Esophagus squamous epithelium (tissue), 4 donors: ENCODE measurements at regions not wholly inside any gene's neighbourhood (a gene's known extent, or its start where the extent isn't known, plus 50 kb on each side); places are given as distances from the start of the nearest gene placed in this dataset.

Experiments used
- POLR2A ChIP-seq, 4 donors: fragments of 450-650 bp; IDR thresholded peaks; one replicate each; pipeline ENCODE4 v1.6.1; 2017; ENCODE audit warnings: antibody characterized with exemption in 4 of 4, mild to moderate bottlenecking in 4 of 4, moderate library complexity in 3 of 4
- TF ChIP-seq, protein P1 (sequence below), 6 experiments: fragments of 450-650 bp in 4 of 6; fragments of 200-600 bp in 2 of 6; sonication (generic) in 2 of 6; IDR thresholded peaks; one replicate each; pipeline ENCODE4 v1.5.1; 2016 to 2019; ENCODE audit warnings: antibody characterized with exemption in 6 of 6, mild to moderate bottlenecking in 4 of 6, moderate library complexity in 4 of 6

DNA sequence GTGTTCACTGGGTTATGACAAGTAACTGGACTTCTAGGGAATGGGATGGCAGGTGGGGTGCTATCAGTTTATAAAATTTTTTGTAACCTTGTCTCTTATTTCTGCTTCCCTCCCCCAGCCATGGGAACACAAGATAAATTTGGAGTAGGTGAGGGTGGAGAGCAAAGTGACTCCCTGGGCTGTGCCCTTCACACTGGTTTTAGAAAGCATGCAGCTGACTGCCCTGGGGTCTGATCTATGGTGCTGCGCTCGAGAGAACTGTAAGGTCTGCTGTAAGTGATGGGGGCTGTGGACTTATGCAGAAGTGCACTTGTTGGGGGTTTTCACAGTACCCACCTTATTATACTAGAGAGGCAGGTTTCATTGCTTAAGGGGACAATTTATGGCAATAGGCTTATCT lies 247.7 kb upstream of the DMRT1 start:
- TF ChIP-seq, protein P1, sequence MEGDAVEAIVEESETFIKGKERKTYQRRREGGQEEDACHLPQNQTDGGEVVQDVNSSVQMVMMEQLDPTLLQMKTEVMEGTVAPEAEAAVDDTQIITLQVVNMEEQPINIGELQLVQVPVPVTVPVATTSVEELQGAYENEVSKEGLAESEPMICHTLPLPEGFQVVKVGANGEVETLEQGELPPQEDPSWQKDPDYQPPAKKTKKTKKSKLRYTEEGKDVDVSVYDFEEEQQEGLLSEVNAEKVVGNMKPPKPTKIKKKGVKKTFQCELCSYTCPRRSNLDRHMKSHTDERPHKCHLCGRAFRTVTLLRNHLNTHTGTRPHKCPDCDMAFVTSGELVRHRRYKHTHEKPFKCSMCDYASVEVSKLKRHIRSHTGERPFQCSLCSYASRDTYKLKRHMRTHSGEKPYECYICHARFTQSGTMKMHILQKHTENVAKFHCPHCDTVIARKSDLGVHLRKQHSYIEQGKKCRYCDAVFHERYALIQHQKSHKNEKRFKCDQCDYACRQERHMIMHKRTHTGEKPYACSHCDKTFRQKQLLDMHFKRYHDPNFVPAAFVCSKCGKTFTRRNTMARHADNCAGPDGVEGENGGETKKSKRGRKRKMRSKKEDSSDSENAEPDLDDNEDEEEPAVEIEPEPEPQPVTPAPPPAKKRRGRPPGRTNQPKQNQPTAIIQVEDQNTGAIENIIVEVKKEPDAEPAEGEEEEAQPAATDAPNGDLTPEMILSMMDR (IDR thresholded peaks at IDR 0.05) = no peak
- no peak for TF ChIP-seq POLR2A (IDR thresholded peaks at IDR 0.05)
